ENCODE measurements at regions not wholly inside any gene's neighbourhood (a gene's known extent, or its start where the extent isn't known, plus 50 kb on each side); places are given as distances from the start of the nearest gene placed in this dataset.

GRCh38 chr1:164092603-164093353 lies 466.2 kb upstream of the PBX1 start:
- peak; percentile 60 for TF ChIP-seq CTCF (IDR thresholded peaks at IDR 0.05)
- TF ChIP-seq ZFX (IDR thresholded peaks at IDR 0.05; ENCODE audit: borderline replicate concordance) = no peak

Measured in 22Rv1 (cell line).